ENCODE measurements at regions not wholly inside any gene's neighbourhood (a gene's known extent, or its start where the extent isn't known, plus 50 kb on each side); places are given as distances from the start of the nearest gene placed in this dataset.

GRCh38 chr12:75831402-75831801 lies 200.2 kb downstream of the PHLDA1 start:
- no peak for TF ChIP-seq EZH2phosphoT487 (IDR thresholded peaks at IDR 0.05; ENCODE audit: borderline replicate concordance)
- TF ChIP-seq, protein P1, sequence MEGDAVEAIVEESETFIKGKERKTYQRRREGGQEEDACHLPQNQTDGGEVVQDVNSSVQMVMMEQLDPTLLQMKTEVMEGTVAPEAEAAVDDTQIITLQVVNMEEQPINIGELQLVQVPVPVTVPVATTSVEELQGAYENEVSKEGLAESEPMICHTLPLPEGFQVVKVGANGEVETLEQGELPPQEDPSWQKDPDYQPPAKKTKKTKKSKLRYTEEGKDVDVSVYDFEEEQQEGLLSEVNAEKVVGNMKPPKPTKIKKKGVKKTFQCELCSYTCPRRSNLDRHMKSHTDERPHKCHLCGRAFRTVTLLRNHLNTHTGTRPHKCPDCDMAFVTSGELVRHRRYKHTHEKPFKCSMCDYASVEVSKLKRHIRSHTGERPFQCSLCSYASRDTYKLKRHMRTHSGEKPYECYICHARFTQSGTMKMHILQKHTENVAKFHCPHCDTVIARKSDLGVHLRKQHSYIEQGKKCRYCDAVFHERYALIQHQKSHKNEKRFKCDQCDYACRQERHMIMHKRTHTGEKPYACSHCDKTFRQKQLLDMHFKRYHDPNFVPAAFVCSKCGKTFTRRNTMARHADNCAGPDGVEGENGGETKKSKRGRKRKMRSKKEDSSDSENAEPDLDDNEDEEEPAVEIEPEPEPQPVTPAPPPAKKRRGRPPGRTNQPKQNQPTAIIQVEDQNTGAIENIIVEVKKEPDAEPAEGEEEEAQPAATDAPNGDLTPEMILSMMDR (conservative IDR thresholded peaks at IDR 0.05; ENCODE audit: low read length) = no peak

Measured in Loucy (cell line).